ENCODE measurements at regions not wholly inside any gene's neighbourhood (a gene's known extent, or its start where the extent isn't known, plus 50 kb on each side); places are given as distances from the start of the nearest gene placed in this dataset.

- in situ Hi-C loops (cut with HindIII; ENCODE audit: extremely low pct_ligation_motif_present, low pct_unique_long_range_greater_than_20kb) (no loop called here), intact Hi-C loops (cut with micrococcal nuclease; ENCODE audit: unreplicated experiment) (no loop called here)
Measured at GRCh38 chr18:22093731-22094357, 75.5 kb upstream of the GATA6 start.

DNA sequence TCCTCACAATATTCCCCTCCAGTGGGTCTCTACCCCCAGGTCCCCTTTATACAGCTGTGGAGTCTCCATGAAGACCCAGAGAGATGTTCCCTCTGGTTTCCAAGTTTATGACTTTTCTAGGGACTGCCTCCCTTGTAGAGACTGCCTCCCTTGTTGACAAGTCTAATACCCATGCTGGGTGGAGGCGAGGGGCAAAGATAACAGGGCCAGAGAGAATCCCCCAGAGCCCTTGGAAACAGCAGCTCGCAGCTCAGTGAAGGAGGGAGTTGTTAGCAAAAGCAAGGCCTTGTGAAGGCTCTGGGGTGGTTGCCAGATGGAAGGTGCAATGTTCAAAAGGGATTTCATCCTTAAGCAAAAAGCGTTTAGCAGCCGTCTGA lies 75.0 kb upstream of the GATA6 start:
- intact Hi-C loops (cut with micrococcal nuclease; ENCODE audit: unreplicated experiment) (no loop called here), in situ Hi-C loops (cut with HindIII; ENCODE audit: extremely low pct_ligation_motif_present, low pct_unique_long_range_greater_than_20kb) (no loop called here)
- POLR2A ChIA-PET: no interaction called here
- Histone ChIP-seq H3K79me2 (ENCODE audit: insufficient read depth, low read length) (no peaks in the 10 kb centered on the region), H3K9ac (ENCODE audit: insufficient read depth, low read depth, low read length) (no peak overlapping the region), H3K4me2 (ENCODE audit: low read depth, low read length) (no peak overlapping the region), H3K4me3 (replicated peaks in 1 of 3; ENCODE audit: insufficient read depth in 1 of 3, low read depth in 2 of 3, low read length in 3 of 3) (no peak overlapping the region), H3K4me1 (ENCODE audit: insufficient read depth, low read length) (peaks cover 26% of the 10 kb centered on the region), H2AFZ (ENCODE audit: low read length) (no peak overlapping the region), H3K27me3 (ENCODE audit: control insufficient read depth in 1 of 2, insufficient read depth in 2 of 2, low read length in 2 of 2) (no peaks in the 10 kb centered on the region), H3K9me3 (ENCODE audit: low read length) (no peaks in the 10 kb centered on the region), H4K20me1 (ENCODE audit: insufficient read depth, low read length) (no peaks in the 10 kb centered on the region), H3K27ac (ENCODE audit: extremely low read length, insufficient read depth, low read length) (no peak overlapping the region), H3K36me3 (replicated peaks in 1 of 2; ENCODE audit: control insufficient read depth in 1 of 2, insufficient read depth in 2 of 2, low read length in 2 of 2) (no peaks in the 10 kb centered on the region)
- no TSS peak for BruUV-seq (replicated peaks)
- ATAC-seq (no peak), DNase-seq (ENCODE audit: low spot score) (no peak), FAIRE-seq (no peak)
- CTCF ChIA-PET (ENCODE audit: low intra/inter-chr PET ratio, low total read pairs): no interaction called here
- WGBS (ENCODE audit: low lambda C conversion rate): 0% methylated on average over 4 of the region's 4 CpGs
- TF ChIP-seq HNF4G (IDR thresholded peaks at IDR 0.05; ENCODE audit: borderline replicate concordance, low read depth, low read length): no peak
- TF ChIP-seq HNF4G (CRISPR knock-in tag; IDR thresholded peaks at IDR 0.05; ENCODE audit: borderline replicate concordance, low read depth): no peak
- no peak for TF ChIP-seq HOXA7 (CRISPR knock-in tag; IDR thresholded peaks at IDR 0.05)
- no peak for TF ChIP-seq TAF15 (IDR thresholded peaks at IDR 0.05; ENCODE audit: low read depth, low read length, poor library complexity, severe bottlenecking)
- TF ChIP-seq, protein P1, sequence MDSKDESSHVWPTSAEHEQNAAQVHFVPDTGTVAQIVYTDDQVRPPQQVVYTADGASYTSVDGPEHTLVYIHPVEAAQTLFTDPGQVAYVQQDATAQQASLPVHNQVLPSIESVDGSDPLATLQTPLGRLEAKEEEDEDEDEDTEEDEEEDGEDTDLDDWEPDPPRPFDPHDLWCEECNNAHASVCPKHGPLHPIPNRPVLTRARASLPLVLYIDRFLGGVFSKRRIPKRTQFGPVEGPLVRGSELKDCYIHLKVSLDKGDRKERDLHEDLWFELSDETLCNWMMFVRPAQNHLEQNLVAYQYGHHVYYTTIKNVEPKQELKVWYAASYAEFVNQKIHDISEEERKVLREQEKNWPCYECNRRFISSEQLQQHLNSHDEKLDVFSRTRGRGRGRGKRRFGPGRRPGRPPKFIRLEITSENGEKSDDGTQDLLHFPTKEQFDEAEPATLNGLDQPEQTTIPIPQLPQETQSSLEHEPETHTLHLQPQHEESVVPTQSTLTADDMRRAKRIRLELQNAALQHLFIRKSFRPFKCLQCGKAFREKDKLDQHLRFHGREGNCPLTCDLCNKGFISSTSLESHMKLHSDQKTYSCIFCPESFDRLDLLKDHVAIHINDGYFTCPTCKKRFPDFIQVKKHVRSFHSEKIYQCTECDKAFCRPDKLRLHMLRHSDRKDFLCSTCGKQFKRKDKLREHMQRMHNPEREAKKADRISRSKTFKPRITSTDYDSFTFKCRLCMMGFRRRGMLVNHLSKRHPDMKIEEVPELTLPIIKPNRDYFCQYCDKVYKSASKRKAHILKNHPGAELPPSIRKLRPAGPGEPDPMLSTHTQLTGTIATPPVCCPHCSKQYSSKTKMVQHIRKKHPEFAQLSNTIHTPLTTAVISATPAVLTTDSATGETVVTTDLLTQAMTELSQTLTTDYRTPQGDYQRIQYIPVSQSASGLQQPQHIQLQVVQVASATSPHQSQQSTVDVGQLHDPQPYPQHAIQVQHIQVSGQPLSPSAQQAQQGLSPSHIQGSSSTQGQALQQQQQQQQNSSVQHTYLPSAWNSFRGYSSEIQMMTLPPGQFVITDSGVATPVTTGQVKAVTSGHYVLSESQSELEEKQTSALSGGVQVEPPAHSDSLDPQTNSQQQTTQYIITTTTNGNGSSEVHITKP (CRISPR knock-in tag; IDR thresholded peaks at IDR 0.05; ENCODE audit: low read depth): no peak
- TF ChIP-seq PLSCR1 (CRISPR knock-in tag; IDR thresholded peaks at IDR 0.05; ENCODE audit: borderline replicate concordance): no peak
- no peak for TF ChIP-seq ZNF446 (CRISPR knock-in tag; IDR thresholded peaks at IDR 0.05)

More at GRCh38 chr18:22093731-22094357, 75.5 kb upstream of the GATA6 start:
- Histone ChIP-seq H3K27ac (ENCODE audit: extremely low read length, insufficient read depth, low read length) (no peak overlapping the region), H3K4me1 (ENCODE audit: insufficient read depth, low read length) (peaks cover 26% of the 10 kb centered on the region), H3K4me3 (replicated peaks in 1 of 3; ENCODE audit: insufficient read depth in 1 of 3, low read depth in 2 of 3, low read length in 3 of 3) (no peak overlapping the region), H3K4me2 (ENCODE audit: low read depth, low read length) (no peak overlapping the region; the same call in 1 of the 2 replicates), H4K20me1 (ENCODE audit: insufficient read depth, low read length) (no peaks in the 10 kb centered on the region), H3K27me3 (ENCODE audit: control insufficient read depth in 1 of 2, insufficient read depth in 2 of 2, low read length in 2 of 2) (no peaks in the 10 kb centered on the region), H3K36me3 (replicated peaks in 1 of 2; ENCODE audit: control insufficient read depth in 1 of 2, insufficient read depth in 2 of 2, low read length in 2 of 2) (no peaks in the 10 kb centered on the region), H3K9me3 (ENCODE audit: low read length) (no peaks in the 10 kb centered on the region), H3K79me2 (ENCODE audit: insufficient read depth, low read length) (no peaks in the 10 kb centered on the region), H3K9ac (ENCODE audit: insufficient read depth, low read depth, low read length) (no peak overlapping the region), H2AFZ (ENCODE audit: low read length) (no peak overlapping the region)
- FAIRE-seq: no peak
- BruUV-seq (replicated peaks): no TSS peak
- 9% methylated on average over 10 of the region's 12 CpGs for WGBS (ENCODE audit: low lambda C conversion rate)
- ChIA-PET CTCF (ENCODE audit: low intra/inter-chr PET ratio, low total read pairs) (no interaction called here), POLR2A (interaction anchor here (1.3 kb wide), 1 partner anchor 9 kb away, joined by 4 read pairs; no protein-coding TSS in a partner anchor)
- no peak for ATAC-seq
- DNase-seq (ENCODE audit: low spot score): no peak
- no peak for TF ChIP-seq ZNF615 (CRISPR knock-in tag; IDR thresholded peaks at IDR 0.05; ENCODE audit: borderline replicate concordance)
- TF ChIP-seq TEAD2 (CRISPR knock-in tag; IDR thresholded peaks at IDR 0.05): no peak
- TF ChIP-seq ZNF556 (CRISPR knock-in tag; IDR thresholded peaks at IDR 0.05; ENCODE audit: borderline replicate concordance): no peak
- TF ChIP-seq, protein P2, sequence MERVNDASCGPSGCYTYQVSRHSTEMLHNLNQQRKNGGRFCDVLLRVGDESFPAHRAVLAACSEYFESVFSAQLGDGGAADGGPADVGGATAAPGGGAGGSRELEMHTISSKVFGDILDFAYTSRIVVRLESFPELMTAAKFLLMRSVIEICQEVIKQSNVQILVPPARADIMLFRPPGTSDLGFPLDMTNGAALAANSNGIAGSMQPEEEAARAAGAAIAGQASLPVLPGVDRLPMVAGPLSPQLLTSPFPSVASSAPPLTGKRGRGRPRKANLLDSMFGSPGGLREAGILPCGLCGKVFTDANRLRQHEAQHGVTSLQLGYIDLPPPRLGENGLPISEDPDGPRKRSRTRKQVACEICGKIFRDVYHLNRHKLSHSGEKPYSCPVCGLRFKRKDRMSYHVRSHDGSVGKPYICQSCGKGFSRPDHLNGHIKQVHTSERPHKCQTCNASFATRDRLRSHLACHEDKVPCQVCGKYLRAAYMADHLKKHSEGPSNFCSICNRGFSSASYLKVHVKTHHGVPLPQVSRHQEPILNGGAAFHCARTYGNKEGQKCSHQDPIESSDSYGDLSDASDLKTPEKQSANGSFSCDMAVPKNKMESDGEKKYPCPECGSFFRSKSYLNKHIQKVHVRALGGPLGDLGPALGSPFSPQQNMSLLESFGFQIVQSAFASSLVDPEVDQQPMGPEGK (CRISPR knock-in tag; IDR thresholded peaks at IDR 0.05): no peak
- TF ChIP-seq SMARCE1 (IDR thresholded peaks at IDR 0.05; ENCODE audit: borderline replicate concordance): no peak
- no peak for TF ChIP-seq ZMYM4 (CRISPR knock-in tag; IDR thresholded peaks at IDR 0.05)
- TF ChIP-seq GLI4 (CRISPR knock-in tag; IDR thresholded peaks at IDR 0.05; ENCODE audit: borderline replicate concordance): no peak
- TF ChIP-seq PHF21A (CRISPR knock-in tag; IDR thresholded peaks at IDR 0.05): no peak
- no peak for TF ChIP-seq AHR (CRISPR knock-in tag; IDR thresholded peaks at IDR 0.05)
